Suppressor macrophage treated with lipopolysaccharide for 1 hour (primary cell): ENCODE measurements at regions not wholly inside any gene's neighbourhood (a gene's known extent, or its start where the extent isn't known, plus 50 kb on each side); places are given as distances from the start of the nearest gene placed in this dataset.
A peak's percentile ranks its signal among the peaks of the same experiment; 100 is the strongest.
"Not testable (repeated sequence)": the region's sequence is repeated elsewhere in the genome, so short reads cannot be mapped to it uniquely, and the experiment has no call there.

Experiments used
- DNase-seq, 3 donors: peaks; one replicate each; pipeline ENCODE4 v3.0.0-alpha.2; 2020 to 2022

DNA sequence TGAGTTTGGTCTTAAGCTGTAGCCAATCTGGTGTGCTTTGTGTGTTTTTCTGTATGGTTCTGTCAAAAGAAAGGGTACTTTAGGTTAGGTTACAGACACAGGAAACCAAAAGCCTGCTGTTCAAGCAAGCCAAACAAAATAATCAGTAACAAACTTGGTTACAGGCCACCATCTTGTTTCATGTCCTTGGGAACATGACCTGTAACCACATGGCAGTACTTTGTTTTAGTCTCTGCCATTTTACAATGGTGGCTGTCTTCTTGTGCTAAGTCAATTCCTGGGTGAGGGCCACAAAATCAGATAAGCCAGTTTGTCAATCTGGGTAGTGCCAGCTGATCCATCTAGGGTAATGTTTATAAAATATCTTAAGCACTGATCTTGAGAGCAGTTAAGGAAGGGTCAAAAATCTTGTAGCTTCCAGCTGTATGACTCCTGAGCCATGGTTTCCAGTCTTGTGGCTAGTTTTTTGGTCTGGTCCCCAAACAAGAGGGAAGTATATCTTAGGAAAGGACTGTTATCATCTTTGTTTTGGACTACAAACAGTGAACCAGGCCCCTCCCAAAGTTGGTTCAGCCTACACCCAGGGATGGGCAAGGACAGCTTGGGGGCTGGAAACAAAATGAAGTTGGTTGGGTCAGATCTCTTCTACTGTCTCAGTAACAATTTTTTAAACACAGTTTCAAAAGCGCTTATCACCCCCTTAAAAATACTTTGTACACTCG is 90.0 kb downstream of the IGLL5 start:
- no peak for DNase-seq

DNA sequence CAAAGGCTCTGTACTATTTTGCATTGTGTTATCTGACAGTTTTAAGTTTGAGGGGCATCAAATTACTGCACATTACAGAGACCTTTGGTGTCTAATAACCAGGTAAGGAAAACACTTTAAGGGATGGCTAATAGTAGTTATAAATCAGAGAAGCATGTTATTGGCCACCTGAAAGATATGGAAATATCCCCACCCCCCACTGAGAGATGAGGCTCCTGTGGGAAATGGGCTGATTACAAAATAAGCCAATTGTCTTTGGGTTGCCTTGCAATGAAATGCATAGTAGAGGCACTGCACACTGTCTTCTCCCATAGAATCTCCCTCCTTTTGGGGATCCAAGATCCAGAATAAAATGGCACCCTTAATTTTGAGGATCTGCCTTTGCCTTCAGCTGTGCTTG is 91.0 kb downstream of the IGLL5 start:
- DNase-seq = no peak

DNA sequence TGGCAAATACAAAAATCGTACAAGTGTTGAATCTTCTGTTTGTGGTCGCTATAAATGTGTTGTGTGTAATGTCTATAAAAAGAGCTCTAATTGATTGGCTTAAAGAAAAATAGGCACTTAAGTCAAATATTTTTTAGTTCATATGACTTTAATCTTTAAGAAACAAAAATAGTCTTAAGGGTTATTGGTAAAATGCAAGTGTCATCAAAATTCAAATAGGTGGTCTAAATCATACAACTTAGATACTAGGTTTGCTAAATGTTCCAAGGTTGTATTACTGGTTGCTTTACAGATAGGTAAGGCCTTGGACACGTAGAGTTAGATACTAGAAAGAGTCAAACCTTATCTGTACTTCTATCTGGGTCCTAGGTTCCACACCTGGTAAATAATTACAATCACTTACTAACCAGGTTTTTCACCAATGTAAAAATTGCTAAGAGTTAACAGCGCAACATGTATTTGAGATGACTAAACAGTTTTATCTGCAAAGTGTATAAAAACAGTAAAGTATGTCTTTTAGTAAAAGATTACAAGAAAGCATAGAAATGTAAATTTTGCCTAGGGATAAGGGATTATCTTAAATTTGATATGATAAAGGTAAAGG is 91.1 kb upstream of the GNAZ start:
- DNase-seq = no peak

DNA sequence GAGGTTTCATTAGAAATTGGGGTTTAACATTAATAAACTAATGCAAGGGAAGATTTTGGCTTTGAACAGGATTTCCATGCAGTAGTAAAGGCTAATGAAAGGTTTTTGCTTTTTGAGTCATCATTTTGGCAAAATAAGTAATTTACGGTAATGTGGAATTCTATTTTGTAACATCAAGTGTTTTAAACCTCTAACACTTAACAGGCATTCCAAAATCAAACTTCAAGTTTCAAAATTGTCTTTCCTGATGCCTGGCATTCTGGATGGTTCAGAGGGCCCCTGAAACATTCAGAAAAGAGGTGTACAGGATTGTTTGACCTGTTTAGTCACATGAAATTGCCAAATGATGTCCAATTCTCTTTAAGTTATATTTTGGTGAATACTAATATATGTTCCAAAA is 90.4 kb upstream of the GNAZ start:
- no peak for DNase-seq

DNA sequence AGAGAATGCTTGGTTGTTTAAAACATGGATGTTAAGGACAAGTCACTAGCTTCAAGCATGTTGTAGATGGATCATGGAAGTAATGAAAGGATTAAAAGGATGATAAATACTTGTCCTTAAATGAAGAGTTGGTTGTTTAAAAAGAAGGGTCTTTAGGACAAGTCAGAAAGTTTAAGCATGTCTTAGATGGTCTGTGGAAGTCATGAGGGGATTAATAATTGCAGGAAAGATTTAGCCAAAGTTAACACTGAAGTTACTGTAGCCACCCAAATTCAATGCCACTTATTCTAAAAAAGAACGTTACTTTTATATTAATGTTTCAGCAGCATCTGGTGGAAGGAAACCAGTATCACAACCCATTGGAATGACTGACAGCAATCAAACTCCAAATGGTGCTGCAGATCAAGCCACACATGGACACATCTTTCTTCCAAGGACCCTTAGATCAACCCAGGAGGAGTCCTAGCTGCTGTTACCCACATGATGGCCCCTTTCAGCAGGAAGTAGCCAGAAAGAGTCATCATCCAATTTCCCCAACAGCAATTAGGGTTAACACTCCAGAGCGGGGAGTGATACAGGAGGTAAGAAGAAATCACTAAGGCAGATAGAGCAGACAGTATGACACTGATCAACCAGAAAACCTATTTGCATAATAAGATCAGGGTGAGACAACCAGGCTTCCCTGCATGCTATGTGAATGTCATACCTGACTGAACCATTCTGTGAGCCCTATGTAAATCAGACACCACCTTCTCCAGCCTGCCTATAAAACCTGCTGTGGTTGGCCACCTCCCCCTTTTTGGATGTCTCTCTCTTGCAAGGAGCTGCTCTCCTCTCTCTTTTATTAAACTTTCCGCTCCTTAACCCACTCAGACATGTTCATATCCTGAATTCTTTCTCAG is 88.4 kb upstream of the GNAZ start:
- no peak for DNase-seq

DNA sequence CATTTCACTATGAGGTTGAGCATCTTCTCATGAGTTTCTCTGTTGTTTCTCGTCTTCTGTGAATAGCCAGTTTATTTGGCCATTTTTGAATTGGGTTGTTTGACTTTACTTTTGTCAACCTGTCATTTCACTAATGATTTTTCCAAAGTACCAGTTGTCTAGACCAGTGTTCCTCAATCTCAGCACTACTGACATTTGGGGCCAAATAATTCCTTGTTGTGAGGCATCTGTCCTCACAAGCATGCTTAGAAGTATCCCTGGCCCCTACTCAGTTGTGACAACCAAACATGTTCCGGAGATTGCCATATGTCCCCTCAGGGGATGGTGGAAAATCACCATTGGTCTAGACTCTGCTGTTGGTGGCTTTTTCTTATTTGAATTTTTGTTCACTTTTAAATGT is 87.7 kb upstream of the GNAZ start:
- DNase-seq = no peak

DNA sequence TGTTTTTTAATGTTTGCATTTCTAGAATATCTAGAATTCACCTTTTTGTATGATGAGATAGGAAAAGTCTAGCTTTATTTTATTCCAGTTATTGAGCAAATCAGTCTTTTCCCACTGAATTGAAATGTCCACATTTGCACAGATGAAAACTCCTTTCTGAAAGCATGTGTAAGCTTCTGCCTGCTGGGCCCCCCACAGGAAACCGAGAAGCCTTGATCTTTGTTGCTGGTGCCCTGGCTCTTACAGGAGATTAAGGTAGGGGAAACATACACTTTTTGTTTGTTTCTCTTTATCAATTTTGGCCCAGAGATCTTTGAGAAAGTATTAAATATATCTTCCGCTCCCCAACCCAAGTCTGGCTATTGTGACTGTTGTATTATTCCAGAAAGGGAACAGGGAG is 87.2 kb upstream of the GNAZ start:
- no peak for DNase-seq

DNA sequence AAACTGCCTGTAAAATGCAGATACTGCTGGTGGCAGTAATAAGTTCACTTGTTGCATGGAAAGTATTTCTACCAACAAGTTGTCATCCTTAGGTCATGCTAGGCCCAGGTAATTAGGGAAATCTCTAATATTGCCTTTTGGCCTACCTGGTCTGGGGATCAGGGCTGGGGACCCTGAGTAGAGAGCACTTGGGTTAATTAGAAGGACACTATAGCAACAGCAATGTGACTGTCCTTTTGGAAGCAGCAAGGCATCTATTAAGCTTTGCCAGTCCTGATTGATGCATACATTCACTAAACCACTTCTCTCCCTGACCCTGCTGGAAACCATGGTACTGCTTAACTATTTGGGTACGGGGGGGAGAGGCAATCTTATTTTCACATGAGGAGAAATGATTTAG is 86.5 kb upstream of the GNAZ start:
- DNase-seq = no peak

DNA sequence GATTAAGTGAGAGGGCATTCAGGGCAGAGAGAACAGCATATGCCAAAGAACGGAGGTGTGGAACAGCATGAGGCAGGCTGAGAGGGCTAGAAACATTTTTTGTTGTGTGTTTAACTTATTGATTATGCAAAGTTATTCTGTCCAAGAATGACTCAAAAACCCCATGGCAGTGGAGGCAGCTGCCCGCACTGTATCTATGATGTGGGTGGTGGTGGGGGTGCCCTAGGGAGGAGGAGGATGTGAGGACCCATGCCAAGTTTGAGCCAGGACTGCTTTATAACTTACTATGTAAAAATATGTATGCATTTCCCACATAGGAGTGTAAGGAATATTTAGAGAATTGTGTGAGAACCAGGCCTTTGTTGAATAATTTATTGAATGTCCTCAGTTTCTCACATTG is 85.4 kb upstream of the GNAZ start:
- no peak for DNase-seq

DNA sequence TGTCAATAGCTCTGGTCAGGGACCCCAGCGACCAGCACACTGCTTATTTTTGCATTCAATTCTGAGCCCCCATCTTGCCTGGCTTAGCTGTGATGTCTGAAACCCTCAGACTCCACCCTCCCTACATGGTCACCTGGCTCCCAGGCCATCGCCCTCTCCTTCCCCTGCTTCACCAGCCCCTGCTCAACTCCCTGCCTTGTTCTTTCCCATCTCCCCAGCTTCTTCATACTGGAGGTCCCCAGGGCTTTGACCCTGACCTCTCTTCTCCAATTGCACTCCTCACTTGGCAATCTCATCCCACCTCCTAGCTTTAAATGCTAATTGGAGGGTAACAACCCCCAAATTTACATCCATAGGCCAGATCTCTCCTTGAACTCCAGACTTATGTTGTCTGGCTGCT is 84.3 kb upstream of the GNAZ start:
- DNase-seq = no peak

DNA sequence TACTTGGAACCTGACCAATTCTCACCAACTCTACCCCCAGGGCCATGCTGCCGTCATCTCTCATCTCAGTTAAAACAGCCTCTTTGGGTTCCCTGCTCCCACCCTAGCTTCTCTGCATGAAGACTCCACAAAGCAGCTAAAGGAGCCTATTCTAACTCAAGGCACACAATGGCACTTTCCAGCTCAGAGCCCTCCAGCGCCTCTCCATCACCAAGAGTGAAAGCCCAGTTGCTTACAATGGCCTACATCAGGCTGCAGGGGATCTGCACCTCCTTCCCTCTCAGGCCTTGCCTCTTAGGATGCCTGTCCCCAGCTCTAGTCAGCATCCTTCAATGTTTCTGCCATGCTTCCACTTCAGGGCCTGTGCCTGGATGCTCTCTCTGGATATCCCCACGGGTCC is 83.7 kb upstream of the GNAZ start:
- no peak for DNase-seq

DNA sequence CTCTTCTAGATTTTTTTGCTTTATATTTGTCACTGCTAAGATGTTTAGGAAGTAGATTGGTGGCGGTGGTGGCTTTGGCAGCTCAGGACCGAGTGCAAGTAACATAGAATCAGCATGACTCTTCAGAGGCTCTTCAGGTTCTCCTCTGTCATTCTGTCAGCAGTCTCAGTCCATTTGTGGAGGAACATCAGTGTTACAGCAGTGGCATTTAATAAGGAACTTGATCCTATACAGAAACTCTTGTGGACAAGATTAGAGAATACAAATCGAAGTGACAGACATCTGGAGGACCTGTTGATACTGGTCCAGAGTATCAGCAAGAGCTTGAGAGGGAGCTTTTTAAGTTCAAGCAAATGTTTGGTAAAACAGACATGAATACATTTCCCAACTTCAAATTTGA is 82.2 kb upstream of the GNAZ start:
- peak in 1 of 3 donors; percentile 3 for DNase-seq

DNA sequence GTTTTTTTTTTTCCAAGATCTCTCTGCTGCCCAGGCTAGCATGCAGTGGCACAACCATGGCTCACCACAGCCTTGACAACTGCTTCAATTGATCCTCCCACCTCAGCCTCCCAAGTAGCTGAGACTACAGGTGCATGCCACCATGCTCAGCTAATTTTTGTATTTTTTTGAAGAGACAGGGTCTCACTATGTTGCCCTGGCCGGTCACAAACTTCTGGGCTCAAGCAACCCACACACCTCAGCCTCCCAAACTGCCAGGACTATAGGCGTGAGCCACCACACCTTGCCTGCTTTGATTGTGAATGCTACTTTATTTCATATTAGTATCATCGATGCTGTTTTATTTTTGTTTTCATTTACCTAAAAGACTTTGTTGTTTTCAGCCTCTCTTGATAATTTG is 81.5 kb upstream of the GNAZ start:
- no peak for DNase-seq

DNA sequence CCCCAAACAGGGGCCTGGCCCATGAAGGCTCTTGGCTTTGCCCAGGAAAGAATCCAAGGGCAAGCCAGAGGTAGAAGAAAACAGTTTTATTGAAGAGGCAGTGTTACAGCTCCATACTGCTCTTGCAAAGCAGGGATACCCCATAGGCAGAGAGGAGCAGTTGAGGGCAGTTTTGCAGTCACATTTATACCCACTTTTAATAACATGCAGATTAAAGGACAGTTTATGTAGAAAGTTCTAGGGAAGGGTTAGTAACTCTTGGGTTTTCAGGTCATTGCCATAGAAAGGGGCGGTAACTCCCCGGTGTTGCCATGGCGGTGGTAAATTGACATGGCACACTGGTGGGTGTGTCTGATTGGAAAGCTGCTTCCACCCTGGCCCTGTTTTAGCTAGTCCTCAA is 80.5 kb upstream of the GNAZ start:
- no peak for DNase-seq

DNA sequence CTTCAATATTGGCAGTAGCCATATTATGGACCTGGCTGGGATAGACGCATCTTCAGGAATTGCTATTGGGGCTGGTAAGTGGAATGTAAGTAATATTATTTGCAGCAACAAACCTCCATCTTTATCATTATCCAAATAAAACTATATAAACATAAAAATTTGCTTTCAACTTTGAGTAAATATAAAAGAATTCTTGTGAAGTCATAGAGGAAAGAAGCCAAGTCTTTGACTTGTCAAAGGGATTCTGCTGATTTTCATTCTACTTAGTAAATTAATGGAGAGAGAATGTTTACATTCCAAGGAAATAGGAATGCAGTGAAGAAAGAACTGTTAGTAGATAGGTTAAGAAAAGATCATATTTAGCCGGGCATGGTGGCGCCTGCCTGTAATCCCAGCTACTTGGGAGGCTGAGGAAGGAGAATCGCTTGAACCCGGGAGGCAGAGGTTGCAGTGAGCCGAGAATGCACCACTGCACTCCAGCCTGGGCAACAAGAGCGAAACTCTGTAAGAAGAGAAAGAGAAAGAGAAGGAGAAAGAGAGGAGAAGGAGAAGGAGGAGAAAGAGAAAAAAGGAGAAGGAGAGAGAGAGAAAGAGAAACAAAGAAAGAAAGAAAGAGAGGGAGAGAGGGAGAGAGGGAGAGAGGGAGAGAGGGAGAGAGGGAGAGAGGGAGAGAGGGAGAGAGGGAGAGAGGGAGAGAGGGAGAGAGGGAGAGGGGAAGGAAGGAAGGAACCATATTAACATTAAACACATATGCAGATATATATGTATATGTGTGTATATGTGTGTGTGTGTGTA is 79.4 kb upstream of the GNAZ start:
- DNase-seq = not testable (repeated sequence)

DNA sequence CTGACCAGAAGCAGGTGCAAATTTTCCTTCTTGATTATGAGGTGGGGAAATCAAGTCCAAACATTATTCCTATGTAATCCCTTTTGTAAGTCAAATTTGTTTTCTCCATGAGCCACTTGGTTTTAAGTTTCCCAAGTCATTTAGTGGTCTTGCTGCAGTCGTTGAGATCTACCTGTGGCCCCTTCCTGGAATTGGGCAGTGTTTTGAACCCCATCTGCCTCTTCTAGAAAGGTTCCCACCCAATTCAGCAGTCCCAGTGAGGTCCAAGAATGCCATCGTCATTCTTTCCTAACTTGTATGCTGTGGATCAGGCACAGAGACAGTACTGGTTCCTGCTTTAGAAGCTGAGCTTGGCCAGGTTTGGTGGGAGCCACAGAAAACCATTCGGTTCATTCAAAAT is 77.8 kb upstream of the GNAZ start:
- no peak for DNase-seq

DNA sequence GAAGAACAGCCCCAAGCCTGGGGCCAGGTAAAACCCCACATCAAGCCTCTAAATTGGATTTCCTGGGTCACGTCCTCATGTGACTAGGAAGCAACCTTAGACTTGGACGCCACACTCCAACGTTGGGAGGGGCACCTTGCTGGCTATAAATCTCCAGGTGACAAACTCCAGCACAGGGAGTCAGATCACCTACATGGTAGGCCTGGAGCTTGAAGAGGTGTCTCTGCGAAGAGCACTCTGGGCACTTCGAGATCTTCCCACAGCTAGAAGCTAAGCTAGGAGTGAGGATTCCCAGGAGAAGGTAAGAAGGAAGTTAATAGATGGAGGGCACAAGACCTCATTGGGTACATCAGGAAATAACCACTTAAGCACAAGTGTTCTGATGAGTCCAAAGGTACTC is 77.1 kb upstream of the GNAZ start:
- no peak for DNase-seq

DNA sequence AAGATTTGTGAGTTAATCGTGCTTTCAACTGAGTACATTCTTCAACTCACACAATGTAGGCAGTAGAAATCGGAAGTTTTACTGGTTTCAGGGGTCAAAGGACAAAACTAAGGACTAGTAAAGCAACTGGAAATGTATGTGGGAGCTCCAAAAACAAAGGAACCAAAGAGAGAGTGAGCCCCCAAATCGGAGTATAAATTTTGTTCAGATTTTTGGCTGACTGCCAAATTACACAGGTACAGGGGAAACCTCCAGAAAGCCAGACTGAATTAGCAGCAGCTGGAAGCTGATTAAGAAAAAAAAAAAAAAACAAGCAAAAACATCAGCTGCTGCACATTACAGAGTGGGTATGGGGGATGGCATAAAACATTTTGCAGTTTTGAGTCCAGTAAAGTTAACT is 75.2 kb upstream of the GNAZ start:
- DNase-seq = no peak

DNA sequence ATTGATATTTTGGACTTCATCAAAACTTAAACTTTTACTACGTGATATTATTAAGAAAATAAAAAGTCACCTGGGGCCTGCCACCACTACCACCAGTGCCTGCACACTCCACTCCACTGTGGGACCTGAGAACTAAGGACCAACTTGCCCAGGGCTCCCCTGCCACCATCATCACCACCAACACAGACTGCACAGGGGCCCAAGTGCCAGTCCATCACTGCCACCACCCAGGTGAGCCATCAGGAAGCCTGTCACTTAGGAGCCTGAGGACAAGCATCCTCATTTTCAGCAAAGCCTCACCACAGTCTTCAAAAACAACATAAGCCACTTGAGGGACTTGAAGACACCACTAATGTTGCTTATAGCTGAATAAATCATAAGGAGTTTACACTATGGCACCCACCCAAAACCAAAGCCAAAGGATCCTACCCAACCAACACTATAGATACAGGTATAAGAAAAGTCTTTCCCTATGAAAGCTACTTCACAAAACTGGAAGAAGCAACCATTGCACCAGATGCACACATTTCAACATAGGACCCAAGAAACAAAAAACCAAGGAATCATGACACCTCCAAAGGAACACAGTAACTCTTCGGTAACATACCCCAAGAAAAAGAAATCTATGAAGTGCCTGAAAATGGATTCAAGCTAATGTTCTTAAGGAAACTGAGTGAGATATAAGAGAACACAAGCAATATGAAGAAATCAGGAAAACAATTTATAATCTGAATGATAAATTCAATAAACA is 73.6 kb upstream of the GNAZ start:
- DNase-seq = no peak

DNA sequence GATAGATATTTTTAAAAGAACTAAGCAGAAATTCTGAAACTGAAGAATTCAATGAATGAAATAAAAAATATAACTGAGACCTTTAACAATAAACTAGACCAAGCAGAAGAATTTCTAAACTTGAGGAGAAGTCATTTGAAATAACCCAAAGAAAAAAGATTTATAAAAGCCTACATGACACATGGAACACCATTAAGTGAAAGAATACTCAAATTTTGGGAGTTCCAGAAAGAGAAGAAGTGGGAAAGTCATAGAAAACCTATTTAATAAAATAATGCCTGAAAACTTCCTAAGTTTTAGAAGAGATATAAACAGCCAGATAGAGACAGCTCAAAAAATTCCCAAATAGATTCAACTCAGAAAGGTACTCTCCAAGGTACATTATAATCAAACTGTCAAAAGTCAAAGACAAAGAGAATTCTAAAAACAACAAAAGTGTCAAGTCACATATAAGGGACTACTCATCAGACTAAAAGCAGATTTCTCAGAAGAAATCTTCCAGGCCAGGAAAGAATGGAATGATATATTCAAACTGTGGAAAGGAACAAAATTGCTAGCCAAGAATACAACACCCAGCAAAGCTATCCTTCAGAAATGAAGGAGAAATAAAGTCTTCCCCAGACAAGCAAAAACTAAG is 72.9 kb upstream of the GNAZ start:
- no peak for DNase-seq

DNA sequence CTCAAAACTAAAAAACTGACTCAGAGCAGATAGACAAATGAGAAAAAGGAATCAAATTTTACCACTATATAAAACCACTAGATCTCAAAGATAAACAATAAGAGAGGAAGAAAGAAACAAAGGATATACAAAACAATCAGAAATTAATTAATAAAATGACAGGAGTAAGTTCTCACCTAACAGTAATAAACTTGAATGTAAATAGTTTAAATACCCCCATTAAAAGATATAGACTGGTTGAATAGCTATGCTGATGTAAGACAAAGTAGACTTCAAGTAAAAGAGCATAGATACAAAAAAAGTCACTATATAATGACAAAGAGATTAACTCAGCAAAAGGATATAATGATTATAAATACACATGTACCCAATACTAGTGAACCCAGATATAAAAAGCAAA is 72.3 kb upstream of the GNAZ start:
- no peak for DNase-seq

DNA sequence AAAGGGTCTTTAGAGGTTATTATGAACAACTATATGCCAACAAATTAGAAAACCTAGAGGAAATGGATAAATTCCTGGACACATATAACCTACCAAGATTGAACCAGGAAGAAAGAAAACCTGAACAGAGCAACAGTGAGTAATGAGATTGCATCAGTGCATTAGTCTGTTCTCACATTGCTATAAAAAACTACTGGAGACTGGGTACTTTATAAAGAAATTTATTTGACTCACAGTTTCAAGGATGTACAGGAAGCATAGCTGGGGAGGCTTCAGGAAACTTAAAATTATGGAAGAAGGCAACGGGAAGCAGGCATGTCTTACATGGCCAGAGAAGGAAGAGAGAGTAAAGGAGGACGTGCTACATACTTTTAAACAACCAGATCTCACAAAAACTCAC is 70.8 kb upstream of the GNAZ start:
- peak; percentile 46 to 54 (median 49) for DNase-seq
